CD14-positive monocyte (primary cell): ENCODE measurements at regions not wholly inside any gene's neighbourhood (a gene's known extent, or its start where the extent isn't known, plus 50 kb on each side); places are given as distances from the start of the nearest gene placed in this dataset.

Source experiments
- DNase-seq, 3 donors: peaks; one replicate each; pipeline ENCODE4 v3.0.0-alpha.2; 2011 to 2022
- H2AFZ ChIP-seq: 2 replicates; pipeline ENCODE4 v1.6.0; 2012; ENCODE audit warnings: mild to moderate bottlenecking, low read depth, low read length, inconsistent platforms; ENCODE audit not compliant: insufficient read depth, poor library complexity, severe bottlenecking
- H3K27ac ChIP-seq, 2 donors: 1 replicate in 1 of 2; 2 replicates in 1 of 2; pipeline ENCODE4 v1.5.1; 2012 to 2013; ENCODE audit warnings: low read length in 2 of 2, control low read depth in 1 of 2, inconsistent platforms in 1 of 2, low read depth in 1 of 2, mild to moderate bottlenecking in 1 of 2
- H3K27me3 ChIP-seq, 2 donors: one replicate each; pipeline versions ENCODE4 v1.6.0 to v1.6.1; 2011 to 2013; ENCODE audit warnings: low read length in 2 of 2; ENCODE audit not compliant: control insufficient read depth in 2 of 2, insufficient read depth in 2 of 2
- H3K36me3 ChIP-seq, 2 donors: replicated peaks in 1 of 2; 1 replicate in 1 of 2; 2 replicates in 1 of 2; pipeline versions ENCODE4 v1.5.1 to v1.6.1; 2012 to 2013; ENCODE audit warnings: low read length in 2 of 2, control low read depth in 1 of 2, inconsistent platforms in 1 of 2, mild to moderate bottlenecking in 1 of 2; ENCODE audit not compliant: insufficient read depth in 2 of 2, control insufficient read depth in 1 of 2
- H3K4me1 ChIP-seq, 2 donors: 1 replicate in 1 of 2; 2 replicates in 1 of 2; pipeline versions ENCODE4 v1.5.1 to v1.6.1; 2012 to 2013; ENCODE audit warnings: low read length in 2 of 2, control low read depth in 1 of 2, inconsistent platforms in 1 of 2, mild to moderate bottlenecking in 1 of 2, moderate library complexity in 1 of 2; ENCODE audit not compliant: insufficient read depth in 2 of 2, control insufficient read depth in 1 of 2
- H3K4me2 ChIP-seq: replicated peaks from 2 replicates; pipeline ENCODE3; 2012; ENCODE audit warnings: low read length, moderate library complexity, mild to moderate bottlenecking; ENCODE audit not compliant: poor library complexity, severe bottlenecking; ENCODE audit errors: extremely low read depth
- H3K4me3 ChIP-seq, 3 experiments: fragments of 200-600 bp in 1 of 3; sonication (generic) in 1 of 3; replicated peaks in 1 of 3; 1 replicate in 2 of 3; 2 replicates in 1 of 3; pipeline ENCODE4 v1.5.1; 2011 to 2013; ENCODE audit warnings: low read length in 3 of 3, mild to moderate bottlenecking in 3 of 3, control low read depth in 2 of 3, low read depth in 2 of 3, inconsistent platforms in 1 of 3, moderate library complexity in 1 of 3
- H3K79me2 ChIP-seq: 2 replicates; pipeline ENCODE4 v1.6.0; 2012; ENCODE audit warnings: mild to moderate bottlenecking, control low read depth, inconsistent platforms, low read length, moderate library complexity; ENCODE audit not compliant: insufficient read depth
- H3K9ac ChIP-seq: 2 replicates; pipeline ENCODE4 v1.6.0; 2017; ENCODE audit warnings: low read length, mild to moderate bottlenecking; ENCODE audit not compliant: insufficient read depth, poor library complexity, severe bottlenecking
- H3K9me3 ChIP-seq, 2 donors: replicated peaks in 1 of 2; 1 replicate in 1 of 2; 2 replicates in 1 of 2; pipeline versions ENCODE4 v1.5.1 to v1.6.1; 2012 to 2013; ENCODE audit warnings: low read length in 2 of 2, control low read depth in 1 of 2; ENCODE audit not compliant: control insufficient read depth in 1 of 2, insufficient read depth in 1 of 2
- H4K20me1 ChIP-seq: 2 replicates; pipeline ENCODE4 v1.6.0; 2012; ENCODE audit warnings: mild to moderate bottlenecking, low read length, control low read depth, moderate library complexity; ENCODE audit not compliant: insufficient read depth
- H3K27ac Mint-ChIP-seq, 7 donors: one replicate each; pipeline ENCODE4 v1.8.0; 2020; ENCODE audit warnings: mild to moderate bottlenecking in 7 of 7, mixed read lengths in 7 of 7, moderate library complexity in 6 of 7, inconsistent platforms in 2 of 7
- H3K27me3 Mint-ChIP-seq, 3 donors: one replicate each; pipeline ENCODE4 v1.8.0; 2021 to 2022; ENCODE audit warnings: low read depth in 3 of 3, mild to moderate bottlenecking in 3 of 3, mixed read lengths in 3 of 3, moderate library complexity in 3 of 3, inconsistent platforms in 1 of 3
- H3K36me3 Mint-ChIP-seq, 2 donors: one replicate each; pipeline ENCODE4 v1.8.0; 2020; ENCODE audit warnings: mixed read lengths in 2 of 2, inconsistent platforms in 1 of 2, mild to moderate bottlenecking in 1 of 2
- H3K4me1 Mint-ChIP-seq: one replicate; pipeline ENCODE4 v1.8.0; 2020; ENCODE audit warnings: mild to moderate bottlenecking, mixed read lengths
- H3K4me3 Mint-ChIP-seq, 2 donors: one replicate each; pipeline ENCODE4 v1.8.0; 2020; ENCODE audit warnings: mild to moderate bottlenecking in 2 of 2, mixed read lengths in 2 of 2, moderate library complexity in 1 of 2
- H3K9me3 Mint-ChIP-seq, 7 donors: one replicate each; pipeline ENCODE4 v1.8.0; 2020 to 2022; ENCODE audit warnings: mixed read lengths in 7 of 7, mild to moderate bottlenecking in 6 of 7, moderate library complexity in 6 of 7, inconsistent platforms in 2 of 7
- CTCF ChIP-seq: fragments of 200-600 bp; IDR thresholded peaks from one replicate; pipeline ENCODE4 v1.8.0; 2022; ENCODE audit warnings: antibody characterized with exemption, mild to moderate bottlenecking
- WGBS: methylation state at CpG from one replicate; pipeline ENCODE4 v1.1.5; 2013; ENCODE audit warnings: missing lambda C conversion rate; ENCODE audit not compliant: insufficient coverage; 5-methylcytosine and 5-hydroxymethylcytosine counted together
- intact Hi-C, 2 donors: fragments of 100-400 bp; cut with micrococcal nuclease; formaldehyde crosslinking; loops; one replicate each; pipeline versions ENCODE4 v1.15.0 to v1.15.1; 2023

DNA sequence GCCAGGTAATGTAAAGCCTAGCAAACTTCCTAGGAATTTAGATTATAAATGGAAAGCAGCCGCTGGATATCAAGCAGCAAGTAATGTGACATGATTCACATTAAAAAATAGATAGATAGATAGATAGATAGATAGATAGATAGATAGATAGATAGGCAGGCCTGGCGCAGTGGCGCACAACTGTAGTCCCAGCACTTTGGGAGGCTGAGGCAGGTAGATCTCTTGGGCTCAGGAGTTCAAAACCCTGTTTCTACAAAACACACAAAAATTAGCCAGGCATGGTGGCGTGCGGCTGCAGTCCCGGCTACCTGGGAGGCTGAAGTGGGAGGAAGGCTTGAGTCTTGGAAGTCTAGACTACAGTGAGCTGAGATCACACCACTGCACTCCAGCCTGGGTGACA is 236.9 kb downstream of the SLITRK6 start:
- no peak overlapping the region for H3K27ac ChIP-seq
- H3K4me1 ChIP-seq, result no peaks in the 10 kb centered on the region
- no peaks in the 10 kb centered on the region for H3K27me3 Mint-ChIP-seq
- H3K4me3 ChIP-seq, result no peak overlapping the region
- no peaks in the 10 kb centered on the region for H4K20me1 ChIP-seq
- no peak for TF ChIP-seq CTCF
- H3K9ac ChIP-seq, result no peak overlapping the region
- H3K36me3 Mint-ChIP-seq, result no peaks in the 10 kb centered on the region
- no peaks in the 10 kb centered on the region for H3K36me3 ChIP-seq
- DNase-seq, result no peak
- intact Hi-C loops, result no loop called here
- H3K27me3 ChIP-seq, result no peaks in the 10 kb centered on the region
- H3K4me1 Mint-ChIP-seq, result no peaks in the 10 kb centered on the region
- WGBS, result no CpG with 5 or more reads among the region's 6 CpGs
- H3K4me2 ChIP-seq, result no peak overlapping the region
- H3K9me3 ChIP-seq, result no peaks in the 10 kb centered on the region
- no peak overlapping the region for H3K4me3 Mint-ChIP-seq
- no peak overlapping the region for H2AFZ ChIP-seq
- H3K27ac Mint-ChIP-seq, result no peak overlapping the region
- no peaks in the 10 kb centered on the region for H3K79me2 ChIP-seq
- H3K9me3 Mint-ChIP-seq, result peaks cover 0 to 4% (median 2%) of the 10 kb centered on the region in 7 donors

GRCh38 chr13:85557691-85558467 is 241.3 kb downstream of the SLITRK6 start:
- intact Hi-C loops, result no loop called here
- H3K4me3 Mint-ChIP-seq, result no peak overlapping the region
- no peaks in the 10 kb centered on the region for H3K27me3 ChIP-seq
- no peaks in the 10 kb centered on the region for H3K36me3 ChIP-seq
- H3K27ac ChIP-seq, result no peak overlapping the region
- H3K36me3 Mint-ChIP-seq, result no peaks in the 10 kb centered on the region
- H3K9me3 Mint-ChIP-seq, result peaks cover 0 to 6% (median 2%) of the 10 kb centered on the region in 7 donors
- no peak overlapping the region for H3K4me2 ChIP-seq
- no peak overlapping the region for H3K27ac Mint-ChIP-seq
- H3K79me2 ChIP-seq, result no peaks in the 10 kb centered on the region
- H4K20me1 ChIP-seq, result no peaks in the 10 kb centered on the region
- no peak for DNase-seq
- H3K9ac ChIP-seq, result no peak overlapping the region
- no peaks in the 10 kb centered on the region for H3K27me3 Mint-ChIP-seq
- no peak for TF ChIP-seq CTCF
- H3K4me1 Mint-ChIP-seq, result no peaks in the 10 kb centered on the region
- H3K4me1 ChIP-seq, result no peaks in the 10 kb centered on the region
- H3K9me3 ChIP-seq, result no peaks in the 10 kb centered on the region
- 65% methylated on average over 2 of the region's 6 CpGs for WGBS
- H3K4me3 ChIP-seq, result no peak overlapping the region
- H2AFZ ChIP-seq, result no peak overlapping the region
